GM23338 (cell line): ENCODE measurements at regions not wholly inside any gene's neighbourhood (a gene's known extent, or its start where the extent isn't known, plus 50 kb on each side); places are given as distances from the start of the nearest gene placed in this dataset.

Source experiments
- ATAC-seq: fragments of 200-7000 bp; cut with Tn5 transposase; 3 replicates; pipeline ENCODE4 v1.9.1; 2020
- DNase-seq: peaks from one replicate; pipeline ENCODE4 v3.0.0-alpha.2; 2015; ENCODE audit warnings: low spot score
- H2AFZ ChIP-seq: fragments of 200-600 bp; sonication (generic); 2 replicates; pipeline ENCODE4 v1.8.0; 2016; ENCODE audit warnings: antibody characterized with exemption, mild to moderate bottlenecking, moderate library complexity
- H3F3A ChIP-seq: fragments of 200-600 bp; sonication (generic); replicated peaks from 2 replicates; pipeline ENCODE4 v1.8.0; 2017; ENCODE audit warnings: antibody characterized with exemption, mixed run types, low read depth
- H3K27ac ChIP-seq: fragments of 200-600 bp; sonication (generic); 2 replicates; pipeline ENCODE4 v1.6.1; 2016; ENCODE audit warnings: low read depth
- H3K27me3 ChIP-seq: fragments of 200-600 bp; sonication (generic); 2 replicates; pipeline ENCODE4 v1.8.0; 2016; ENCODE audit warnings: mild to moderate bottlenecking, mixed run types, moderate library complexity; ENCODE audit not compliant: insufficient read depth
- H3K36me3 ChIP-seq: fragments of 200-600 bp; sonication (generic); 2 replicates; pipeline ENCODE4 v1.8.0; 2016; ENCODE audit warnings: mild to moderate bottlenecking; ENCODE audit not compliant: insufficient read depth
- H3K4me1 ChIP-seq: fragments of 200-600 bp; sonication (generic); 2 replicates; pipeline ENCODE4 v1.8.0; 2016; ENCODE audit warnings: mild to moderate bottlenecking, moderate library complexity; ENCODE audit not compliant: insufficient read depth
- H3K4me2 ChIP-seq: fragments of 200-600 bp; sonication (generic); 2 replicates; pipeline ENCODE4 v1.7.1; 2017; ENCODE audit warnings: mixed run types
- H3K4me3 ChIP-seq: fragments of 200-600 bp; sonication (generic); 2 replicates; pipeline ENCODE4 v1.6.1; 2016; ENCODE audit warnings: mixed run types
- H3K79me2 ChIP-seq: fragments of 200-600 bp; sonication (generic); replicated peaks from 2 replicates; pipeline ENCODE4 v1.8.0; 2017; ENCODE audit warnings: mild to moderate bottlenecking; ENCODE audit not compliant: insufficient read depth
- H3K9me2 ChIP-seq: fragments of 200-600 bp; sonication (generic); 2 replicates; pipeline ENCODE4 v1.8.0; 2017; ENCODE audit not compliant: insufficient read depth
- H4K20me1 ChIP-seq: fragments of 200-600 bp; sonication (generic); replicated peaks from 2 replicates; pipeline ENCODE4 v1.8.0; 2017; ENCODE audit warnings: mild to moderate bottlenecking; ENCODE audit not compliant: insufficient read depth
- H3K27ac Mint-ChIP-seq: 2 replicates; pipeline ENCODE4 v1.8.0; 2020; ENCODE audit warnings: inconsistent platforms, mild to moderate bottlenecking, moderate library complexity, mixed read lengths
- H3K27me3 Mint-ChIP-seq: 3 replicates; pipeline ENCODE4 v1.8.0; 2022; ENCODE audit warnings: low read depth, mild to moderate bottlenecking, moderate library complexity, mixed read lengths, inconsistent platforms; ENCODE audit not compliant: insufficient read depth, poor library complexity
- H3K36me3 Mint-ChIP-seq: 3 replicates; pipeline ENCODE4 v1.8.0; 2021; ENCODE audit warnings: low read depth, mild to moderate bottlenecking, inconsistent platforms, moderate library complexity, mixed read lengths
- H3K4me1 Mint-ChIP-seq: 3 replicates; pipeline ENCODE4 v1.8.0; 2020; ENCODE audit warnings: mild to moderate bottlenecking, inconsistent platforms, mixed read lengths
- H3K4me3 Mint-ChIP-seq: 3 replicates; pipeline ENCODE4 v1.8.0; 2021; ENCODE audit warnings: moderate library complexity, mild to moderate bottlenecking, inconsistent platforms, mixed read lengths
- H3K9me3 Mint-ChIP-seq: 3 replicates; pipeline ENCODE4 v1.8.0; 2020; ENCODE audit warnings: moderate library complexity, mild to moderate bottlenecking, inconsistent platforms, mixed read lengths
- CREB1 ChIP-seq: fragments of 250-450 bp; sonication (Bioruptor Pico); IDR thresholded peaks from 2 replicates; pipeline ENCODE4 v1.5.0; 2020; ENCODE audit warnings: low read depth, mild to moderate bottlenecking, moderate library complexity
- CTCF ChIP-seq, 2 experiments: fragments of 200-600 bp in 1 of 2; sonication (generic) in 1 of 2; conservative IDR thresholded peaks; 2 replicates each; pipeline versions ENCODE4 v1.5.1 to v1.6.1; 2016 to 2017; ENCODE audit warnings: antibody characterized with exemption in 2 of 2, low read depth in 2 of 2, mild to moderate bottlenecking in 2 of 2, moderate library complexity in 1 of 2
- ETS1 ChIP-seq: IDR thresholded peaks from 2 replicates; pipeline ENCODE4 v1.6.1; 2016; ENCODE audit warnings: antibody characterized with exemption
- EZH2 ChIP-seq: fragments of 200-600 bp; sonication (generic); IDR thresholded peaks from one replicate; pipeline ENCODE4 v1.8.0; 2017; ENCODE audit warnings: antibody characterized with exemption, mild to moderate bottlenecking, low read depth; ENCODE audit not compliant: unreplicated experiment
- EZH2phosphoT487 ChIP-seq: fragments of 200-600 bp; sonication (generic); IDR thresholded peaks from one replicate; pipeline ENCODE4 v1.8.1; 2018; ENCODE audit warnings: antibody characterized with exemption; ENCODE audit not compliant: unreplicated experiment
- JUNB ChIP-seq: IDR thresholded peaks from one replicate; pipeline ENCODE4 v1.6.1; 2016; ENCODE audit warnings: antibody characterized with exemption; ENCODE audit not compliant: unreplicated experiment
- NANOG ChIP-seq: IDR thresholded peaks from 2 replicates; pipeline ENCODE4 v1.6.1; 2016; ENCODE audit warnings: antibody characterized with exemption, borderline replicate concordance
- POLR2AphosphoS5 ChIP-seq: IDR thresholded peaks from 2 replicates; pipeline ENCODE4 v1.6.1; 2016; ENCODE audit warnings: antibody characterized with exemption, low read depth
- REST ChIP-seq: IDR thresholded peaks from one replicate; pipeline ENCODE4 v1.6.1; 2018; ENCODE audit warnings: antibody characterized with exemption; ENCODE audit not compliant: unreplicated experiment
- STAT1 ChIP-seq: IDR thresholded peaks from one replicate; pipeline ENCODE4 v1.6.1; 2016; ENCODE audit warnings: antibody characterized with exemption; ENCODE audit not compliant: unreplicated experiment
- ZNF114 ChIP-seq: fragments of 250-450 bp; sonication (Bioruptor Pico); IDR thresholded peaks from 2 replicates; pipeline ENCODE4 v1.5.0; 2020; ENCODE audit warnings: mild to moderate bottlenecking, moderate library complexity
- ZNF331 ChIP-seq: fragments of 250-450 bp; sonication (Bioruptor Pico); IDR thresholded peaks from 2 replicates; pipeline ENCODE4 v1.5.0; 2020; ENCODE audit warnings: low read depth, mild to moderate bottlenecking, moderate library complexity
- ZNF462 ChIP-seq: fragments of 250-450 bp; sonication (Bioruptor Pico); IDR thresholded peaks from 2 replicates; pipeline ENCODE4 v1.5.0; 2020; ENCODE audit warnings: mild to moderate bottlenecking, moderate library complexity

- ATAC-seq (no peak), DNase-seq (no peak)
- no peak overlapping the region for H2AFZ ChIP-seq
- no peak overlapping the region for H3K27ac ChIP-seq
- Mint-ChIP-seq H3K9me3 (0 out of 3 replicates have a peak, but pooled peaks cover 3% of the 10 kb centered on the region), H3K27me3 (no peaks in the 10 kb centered on the region), H3K4me1 (no peaks in the 10 kb centered on the region; the same call in 2 of the 3 replicates), H3K36me3 (no peaks in the 10 kb centered on the region), H3K27ac (no peak overlapping the region), H3K4me3 (no peak overlapping the region)
- no peak for TF ChIP-seq JUNB
- no peak for TF ChIP-seq ETS1
- TF ChIP-seq ZNF462 (CRISPR knock-in tag) = no peak
- no peak for TF ChIP-seq EZH2
- TF ChIP-seq NANOG = no peak
- TF ChIP-seq POLR2AphosphoS5 = no peak
- no peak for TF ChIP-seq ZNF114 (CRISPR knock-in tag)
- TF ChIP-seq EZH2phosphoT487 = no peak
- TF ChIP-seq STAT1 = no peak
- no peak for TF ChIP-seq CTCF (conservative IDR thresholded peaks at IDR 0.05; ENCODE audit: low read depth in 2 of 2)
- no peak for TF ChIP-seq ZNF331 (CRISPR knock-in tag)
- TF ChIP-seq CREB1 = no peak
- TF ChIP-seq REST = no peak
- no peaks in the 10 kb centered on the region for H4K20me1 ChIP-seq
- H3K27me3 ChIP-seq = no peaks in the 10 kb centered on the region
- no peaks in the 10 kb centered on the region for H3F3A ChIP-seq
- no peak overlapping the region for H3K4me2 ChIP-seq
- H3K4me1 ChIP-seq = no peaks in the 10 kb centered on the region
- H3K36me3 ChIP-seq = no peaks in the 10 kb centered on the region
- no peaks in the 10 kb centered on the region for H3K79me2 ChIP-seq
- H3K9me2 ChIP-seq = no peaks in the 10 kb centered on the region
- no peak overlapping the region for H3K4me3 ChIP-seq
Measured at GRCh38 chr6:91386204-91386603, 799.3 kb upstream of the MAP3K7 start.
